Endothelial cell of umbilical vein (primary cell): ENCODE measurements at regions not wholly inside any gene's neighbourhood (a gene's known extent, or its start where the extent isn't known, plus 50 kb on each side); places are given as distances from the start of the nearest gene placed in this dataset.

ENCODE experiments used
- BruUV-seq: library from RNA; stranded (reverse); fragments of 400-500 nt; replicated peaks from 2 replicates; lab custom pipeline; 2021; lab: Mats Ljungman, UMichigan
- CTCF ChIA-PET: fragments of 300-600, 350-600 bp; sonication (Branson Sonifier 250); formaldehyde crosslinking; loops from one replicate; lab custom pipeline; 2021; ENCODE audit warnings: antibody characterized with exemption, inconsistent platforms; lab: Charles Lee
- POLR2A ChIA-PET: fragments of 300-600, 350-600 bp; sonication (Branson Sonifier 250); formaldehyde crosslinking; loops from one replicate; lab custom pipeline; 2021; ENCODE audit warnings: antibody characterized with exemption, inconsistent platforms; lab: Charles Lee
- DNase-seq: peaks from one replicate; pipeline ENCODE4 v3.0.0-alpha.2; 2011; ENCODE audit warnings: low read depth, low spot score
- FAIRE-seq: peaks from 2 replicates; lab custom pipeline; 2011; peaks lifted over from hg19 to GRCh38; lab: Jason Lieb, UNC
- H2AFZ ChIP-seq: 2 replicates; pipeline ENCODE4 v1.6.0; 2012; ENCODE audit warnings: low read depth, low read length, control low read depth, inconsistent platforms
- H3K27ac ChIP-seq: 2 replicates; pipeline ENCODE4 v1.5.1; 2011; ENCODE audit warnings: low read depth, mild to moderate bottlenecking, control low read depth, low read length, moderate library complexity; ENCODE audit not compliant: insufficient read depth
- H3K27me3 ChIP-seq, 2 experiments: 2 replicates each; pipeline versions ENCODE4 v1.6.0 to v1.6.1; 2011; ENCODE audit warnings: low read length in 2 of 2, mixed read lengths in 1 of 2; ENCODE audit not compliant: control insufficient read depth in 2 of 2, insufficient read depth in 2 of 2
- H3K36me3 ChIP-seq, 2 experiments: 2 replicates in 1 of 2; 3 replicates in 1 of 2; pipeline ENCODE4 v1.5.1; 2011; ENCODE audit warnings: low read length in 2 of 2, mild to moderate bottlenecking in 1 of 2, moderate library complexity in 1 of 2; ENCODE audit not compliant: control insufficient read depth in 2 of 2, insufficient read depth in 2 of 2; ENCODE audit errors: extremely low read depth in 1 of 2
- H3K4me1 ChIP-seq: 3 replicates; pipeline ENCODE4 v1.5.1; 2011; ENCODE audit warnings: mild to moderate bottlenecking, low read length; ENCODE audit not compliant: control insufficient read depth, insufficient read depth; ENCODE audit errors: extremely low read depth
- H3K4me2 ChIP-seq: 2 replicates; pipeline ENCODE4 v1.6.1; 2011; ENCODE audit warnings: low read length, control low read depth, mixed read lengths; ENCODE audit not compliant: insufficient read depth
- H3K4me3 ChIP-seq, 3 experiments: fragments of 200-600 bp in 1 of 3; sonication (generic), shearing (Covaris generic) in 1 of 3; replicated peaks in 1 of 3; 2 replicates each; pipeline ENCODE4 v1.5.1; 2011 to 2016; ENCODE audit warnings: control low read depth in 3 of 3, low read length in 3 of 3, mild to moderate bottlenecking in 2 of 3, inconsistent platforms in 1 of 3, low read depth in 1 of 3, moderate library complexity in 1 of 3; ENCODE audit not compliant: insufficient read depth in 1 of 3
- H3K79me2 ChIP-seq: 2 replicates; pipeline ENCODE4 v1.6.0; 2012; ENCODE audit warnings: low read length, inconsistent platforms; ENCODE audit not compliant: control insufficient read depth, insufficient read depth
- H3K9ac ChIP-seq: replicated peaks from 2 replicates; pipeline ENCODE3; 2011; ENCODE audit warnings: low read length, control low read depth; ENCODE audit not compliant: insufficient read depth; ENCODE audit errors: extremely low read depth
- H3K9me1 ChIP-seq: replicated peaks from 3 replicates; pipeline ENCODE4 v1.6.0; 2011; ENCODE audit warnings: mild to moderate bottlenecking, low read length; ENCODE audit not compliant: control insufficient read depth, insufficient read depth; ENCODE audit errors: extremely low read depth
- H3K9me3 ChIP-seq: replicated peaks from 2 replicates; pipeline ENCODE4 v1.5.1; 2012; ENCODE audit warnings: low read length, inconsistent platforms; ENCODE audit not compliant: control insufficient read depth, insufficient read depth
- H4K20me1 ChIP-seq: replicated peaks from 2 replicates; pipeline ENCODE3; 2011; ENCODE audit warnings: mild to moderate bottlenecking, low read length; ENCODE audit not compliant: control insufficient read depth, insufficient read depth; ENCODE audit errors: extremely low read depth
- CTCF ChIP-seq, 2 donors: IDR thresholded peaks; 1 replicate in 1 of 2; 2 replicates in 1 of 2; pipeline ENCODE4 v1.5.1; 2011; ENCODE audit warnings: low read length in 2 of 2, mild to moderate bottlenecking in 2 of 2, moderate library complexity in 2 of 2, control low read depth in 1 of 2, inconsistent platforms in 1 of 2, low read depth in 1 of 2; ENCODE audit not compliant: insufficient read depth in 1 of 2; ENCODE audit errors: extremely low read depth in 1 of 2
- EZH2 ChIP-seq: IDR thresholded peaks from 2 replicates; pipeline ENCODE4 v1.6.1; 2012; ENCODE audit warnings: borderline replicate concordance, low read depth, mild to moderate bottlenecking, moderate library complexity, low read length, inconsistent platforms; ENCODE audit not compliant: severe bottlenecking
- FOS ChIP-seq: IDR thresholded peaks from 2 replicates; pipeline ENCODE4 v1.6.1; 2011; ENCODE audit warnings: mild to moderate bottlenecking, low read length, moderate library complexity, borderline replicate concordance; ENCODE audit not compliant: insufficient read depth
- GATA2 ChIP-seq: IDR thresholded peaks from 2 replicates; pipeline ENCODE4 v1.7.0; 2011; ENCODE audit warnings: low read depth, mild to moderate bottlenecking, moderate library complexity, mixed read lengths, low read length; ENCODE audit not compliant: insufficient read length, insufficient read depth
- JUN ChIP-seq: IDR thresholded peaks from 2 replicates; pipeline ENCODE4 v1.6.1; 2011; ENCODE audit warnings: borderline replicate concordance, low read depth; ENCODE audit not compliant: insufficient read length, insufficient read depth
- MAX ChIP-seq: IDR thresholded peaks from 2 replicates; pipeline ENCODE4 v1.6.1; 2011; ENCODE audit not compliant: insufficient read depth, insufficient read length
- MYC ChIP-seq: IDR thresholded peaks from one replicate; pipeline ENCODE4 v1.6.1; 2011; ENCODE audit warnings: mild to moderate bottlenecking, low read depth, low read length
- POLR2A ChIP-seq: IDR thresholded peaks from 2 replicates; pipeline ENCODE4 v1.6.1; 2012; ENCODE audit warnings: low read depth, mild to moderate bottlenecking, control low read depth, low read length
- POLR2AphosphoS5 ChIP-seq: IDR thresholded peaks from 2 replicates; pipeline ENCODE4 v1.6.1; 2012; ENCODE audit warnings: low read depth, mild to moderate bottlenecking, control low read depth, low read length, moderate library complexity; ENCODE audit not compliant: insufficient read depth
- dilution Hi-C: fragments of 300-500 bp; cut with MboI; formaldehyde crosslinking; loops from one replicate; pipeline ENCODE4 v1.15.0; 2019; ENCODE audit warnings: low sequenced_read_pairs; ENCODE audit not compliant: extremely low pct_ligation_motif_present
- intact Hi-C: fragments of 100-400 bp; cut with micrococcal nuclease; formaldehyde crosslinking; loops from one replicate; pipeline ENCODE4 v1.10.0; 2022

- H3K9me1 ChIP-seq = no peaks in the 10 kb centered on the region
- POLR2A ChIA-PET = no interaction called here
- CTCF ChIA-PET = no interaction called here
- H3K4me2 ChIP-seq = no peak overlapping the region
- FAIRE-seq = no peak
- H3K9me3 ChIP-seq = no peaks in the 10 kb centered on the region
- H3K4me1 ChIP-seq = no peaks in the 10 kb centered on the region
- H3K27ac ChIP-seq = no peak overlapping the region
- dilution Hi-C loops = no loop called here
- H3K4me3 ChIP-seq = no peak overlapping the region
- no peaks in the 10 kb centered on the region for H3K36me3 ChIP-seq
- H4K20me1 ChIP-seq = no peaks in the 10 kb centered on the region
- no peak for DNase-seq
- H2AFZ ChIP-seq = no peak overlapping the region
- no peaks in the 10 kb centered on the region for H3K79me2 ChIP-seq
- TF ChIP-seq POLR2AphosphoS5 (no peak), MYC (no peak), MAX (no peak), POLR2A (no peak), CTCF (IDR thresholded peaks at IDR 0.05; ENCODE audit: extremely low read depth in 1 of 2, insufficient read depth in 1 of 2, low read depth in 1 of 2, low read length in 2 of 2) (no peak), EZH2 (no peak), JUN (no peak), FOS (no peak), GATA2 (no peak)
- H3K27me3 ChIP-seq = peaks cover 5 to 11% of the 10 kb centered on the region in 2 experiments
- no TSS peak for BruUV-seq
- H3K9ac ChIP-seq = no peak overlapping the region
- intact Hi-C loops = no loop called here
Measured at GRCh38 chr1:94676686-94677085, 135.1 kb upstream of the F3 start.
